ENCODE measurements at regions not wholly inside any gene's neighbourhood (a gene's known extent, or its start where the extent isn't known, plus 50 kb on each side); places are given as distances from the start of the nearest gene placed in this dataset.

DNA sequence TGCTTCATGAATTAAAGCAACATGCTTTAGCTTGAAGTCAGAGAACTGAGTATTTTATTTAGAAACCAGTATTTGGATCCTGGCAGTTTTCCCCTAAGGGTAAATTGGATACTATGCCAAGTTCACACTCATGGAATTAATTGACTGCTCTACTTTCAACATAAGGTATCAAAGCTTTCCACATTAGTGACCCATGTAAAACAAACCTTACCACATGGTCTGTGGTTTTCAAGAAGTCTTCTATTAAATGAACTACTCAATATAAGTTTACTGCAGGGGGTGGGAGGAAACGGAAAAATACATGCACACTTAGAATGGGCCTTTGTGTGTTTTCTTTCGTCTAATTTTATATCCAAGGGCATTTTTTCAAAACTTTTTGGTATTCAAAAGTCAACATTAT is 232.0 kb upstream of the FBXL7 start:
- FAIRE-seq (no peak), ATAC-seq (no peak), DNase-seq (ENCODE audit: extremely low read depth in 1 of 4, low spot score in 3 of 4) (no peak)
- Histone ChIP-seq H3K27ac (ENCODE audit: extremely low read depth, low read depth, low read length) (no peak overlapping the region), H3K9me1 (ENCODE audit: control insufficient read depth, insufficient read depth, low read length) (no peaks in the 10 kb centered on the region), H3K9me3 (replicated peaks; ENCODE audit: control insufficient read depth, insufficient read depth, low read depth, low read length) (0 out of 2 replicates have a peak, but pooled peaks cover 2% of the 10 kb centered on the region), H3K4me2 (ENCODE audit: insufficient read depth, low read length) (no peak overlapping the region), H2AFZ (ENCODE audit: low read depth, low read length) (no peak overlapping the region), H3K36me3 (ENCODE audit: control insufficient read depth, insufficient read depth, low read length) (no peaks in the 10 kb centered on the region), H3K4me1 (replicated peaks in 1 of 2; ENCODE audit: control insufficient read depth in 2 of 2, insufficient read depth in 2 of 2, low read length in 2 of 2) (no peaks in the 10 kb centered on the region), H3K79me2 (ENCODE audit: control insufficient read depth, insufficient read depth, low read length) (no peaks in the 10 kb centered on the region), H3K9ac (ENCODE audit: insufficient read depth in 1 of 2, low read depth in 2 of 2, low read length in 2 of 2) (no peak overlapping the region), H4K20me1 (replicated peaks; ENCODE audit: control insufficient read depth, insufficient read depth, low read length) (no peaks in the 10 kb centered on the region), H3K27me3 (ENCODE audit: control insufficient read depth in 2 of 2, insufficient read depth in 2 of 2, low read length in 2 of 2) (no peaks in the 10 kb centered on the region), H3K4me3 (no peak overlapping the region)
- BruUV-seq (replicated peaks): no TSS peak
- in situ Hi-C loops (cut with MboI): no loop called here
- POLR2A ChIA-PET: no interaction called here
- WGBS (ENCODE audit: insufficient coverage, low coverage, missing lambda C conversion rate): 0% methylated on average over 2 of the region's 2 CpGs
- intact Hi-C loops (cut with micrococcal nuclease): no loop called here
- TF ChIP-seq, protein P1, sequence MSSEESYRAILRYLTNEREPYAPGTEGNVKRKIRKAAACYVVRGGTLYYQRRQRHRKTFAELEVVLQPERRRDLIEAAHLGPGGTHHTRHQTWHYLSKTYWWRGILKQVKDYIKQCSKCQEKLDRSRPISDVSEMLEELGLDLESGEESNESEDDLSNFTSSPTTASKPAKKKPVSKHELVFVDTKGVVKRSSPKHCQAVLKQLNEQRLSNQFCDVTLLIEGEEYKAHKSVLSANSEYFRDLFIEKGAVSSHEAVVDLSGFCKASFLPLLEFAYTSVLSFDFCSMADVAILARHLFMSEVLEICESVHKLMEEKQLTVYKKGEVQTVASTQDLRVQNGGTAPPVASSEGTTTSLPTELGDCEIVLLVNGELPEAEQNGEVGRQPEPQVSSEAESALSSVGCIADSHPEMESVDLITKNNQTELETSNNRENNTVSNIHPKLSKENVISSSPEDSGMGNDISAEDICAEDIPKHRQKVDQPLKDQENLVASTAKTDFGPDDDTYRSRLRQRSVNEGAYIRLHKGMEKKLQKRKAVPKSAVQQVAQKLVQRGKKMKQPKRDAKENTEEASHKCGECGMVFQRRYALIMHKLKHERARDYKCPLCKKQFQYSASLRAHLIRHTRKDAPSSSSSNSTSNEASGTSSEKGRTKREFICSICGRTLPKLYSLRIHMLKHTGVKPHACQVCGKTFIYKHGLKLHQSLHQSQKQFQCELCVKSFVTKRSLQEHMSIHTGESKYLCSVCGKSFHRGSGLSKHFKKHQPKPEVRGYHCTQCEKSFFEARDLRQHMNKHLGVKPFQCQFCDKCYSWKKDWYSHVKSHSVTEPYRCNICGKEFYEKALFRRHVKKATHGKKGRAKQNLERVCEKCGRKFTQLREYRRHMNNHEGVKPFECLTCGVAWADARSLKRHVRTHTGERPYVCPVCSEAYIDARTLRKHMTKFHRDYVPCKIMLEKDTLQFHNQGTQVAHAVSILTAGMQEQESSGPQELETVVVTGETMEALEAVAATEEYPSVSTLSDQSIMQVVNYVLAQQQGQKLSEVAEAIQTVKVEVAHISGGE (CRISPR knock-in tag; IDR thresholded peaks at IDR 0.05): no peak
- TF ChIP-seq DDX20 (tag; IDR thresholded peaks at IDR 0.05; ENCODE audit: low read depth) (no peak), ARNT (IDR thresholded peaks at IDR 0.05) (no peak), NCOA6 (IDR thresholded peaks at IDR 0.05) (no peak), ZKSCAN1 (IDR thresholded peaks at IDR 0.05; ENCODE audit: low read depth, low read length) (no peak), FIP1L1 (IDR thresholded peaks at IDR 0.05; ENCODE audit: low read depth, low read length, poor library complexity, severe bottlenecking) (no peak), PRPF4 (IDR thresholded peaks at IDR 0.05; ENCODE audit: insufficient read depth, low read depth, low read length, poor library complexity, severe bottlenecking) (no peak), POLR2AphosphoS2 (IDR thresholded peaks at IDR 0.05; ENCODE audit: low read length) (no peak)
- CTCF ChIA-PET (ENCODE audit: low intra/inter-chr PET ratio): no interaction called here

Measured in K562 (cell line).